ENCODE measurements at regions not wholly inside any gene's neighbourhood (a gene's known extent, or its start where the extent isn't known, plus 50 kb on each side); places are given as distances from the start of the nearest gene placed in this dataset.

GRCh38 chr22:26737262-26737661, 79.9 kb downstream of the MIAT start:
- CTCF ChIA-PET (ENCODE audit: partially characterized antibody) = no interaction called here
- POLR2A ChIA-PET (ENCODE audit: partially characterized antibody) = interaction anchor here (1.0 kb wide), 1 partner anchor 14 kb away, joined by 3 read pairs; no protein-coding TSS in a partner anchor
- H4K91ac ChIP-seq (replicated peaks; ENCODE audit: insufficient read length, low read length) = no peak overlapping the region

More at GRCh38 chr22:26737262-26737661, 79.9 kb downstream of the MIAT start:
- no peak overlapping the region for H3K23ac ChIP-seq (ENCODE audit: insufficient read length)
- no peak for FAIRE-seq
- no peak overlapping the region; the same call in 1 of the 2 replicates for H2BK12ac ChIP-seq (ENCODE audit: low read depth, low read length)
- no peak overlapping the region for H2BK20ac ChIP-seq (ENCODE audit: low read length)
- no peaks in the 10 kb centered on the region for H3K27me3 ChIP-seq (replicated peaks in 1 of 4; ENCODE audit: control insufficient read depth in 3 of 4, extremely low read depth in 1 of 4, insufficient read depth in 3 of 4, low read length in 3 of 4)
- no peak overlapping the region for H2AFZ ChIP-seq (ENCODE audit: low read length)
- no peak overlapping the region for H3K18ac ChIP-seq (ENCODE audit: extremely low read depth, low read length)
- no peaks in the 10 kb centered on the region; the same call in 1 of the 2 replicates for H3K23me2 ChIP-seq (ENCODE audit: low read depth, low read length)
- H3K56ac ChIP-seq (replicated peaks; ENCODE audit: insufficient read length, low read depth, low read length) = no peak overlapping the region
- no peak overlapping the region for H2BK120ac ChIP-seq (replicated peaks; ENCODE audit: low read depth, low read length)
- H3K4ac ChIP-seq (replicated peaks; ENCODE audit: insufficient read length, low read depth, low read length) = no peak overlapping the region
- H3K79me1 ChIP-seq (ENCODE audit: low read depth, low read length) = no peaks in the 10 kb centered on the region
- H3K4me2 ChIP-seq (ENCODE audit: insufficient read depth in 1 of 2, low read depth in 2 of 2, low read length in 2 of 2) = no peak overlapping the region
- H2BK5ac ChIP-seq (ENCODE audit: low read depth, low read length) = no peak overlapping the region
- no peak overlapping the region for H4K8ac ChIP-seq (ENCODE audit: extremely low read depth, insufficient read depth, low read length)
- H3K4me3 ChIP-seq (ENCODE audit: extremely low read depth in 1 of 4, insufficient read depth in 2 of 4, low read depth in 3 of 4, low read length in 4 of 4) = no peak overlapping the region
- no peak for DNase-seq (ENCODE audit: low read depth in 1 of 2, low spot score in 2 of 2)
- H4K20me1 ChIP-seq (replicated peaks in 1 of 2; ENCODE audit: control insufficient read depth in 1 of 2, insufficient read depth in 2 of 2, low read length in 2 of 2) = peaks cover 0 to 1% of the 10 kb centered on the region in 2 experiments
- WGBS, 2 experiments (ENCODE audit: extremely low coverage in 1 of 2, insufficient coverage in 1 of 2, insufficient read length in 1 of 2, insufficient replicate concordance in 2 of 2, low coverage in 1 of 2, low lambda C conversion rate in 2 of 2, missing lambda C conversion rate in 1 of 2) = 75% methylated on average over 1 of the region's 1 CpG; no CpG with 5 or more reads in 1 of the 2 experiments
- no peaks in the 10 kb centered on the region for H3K9me3 ChIP-seq (ENCODE audit: insufficient read depth in 2 of 2, low read depth in 1 of 2, low read length in 1 of 2)
- TF ChIP-seq SP4 (IDR thresholded peaks at IDR 0.05; ENCODE audit: low read length) = no peak
- TF ChIP-seq CREB1 (IDR thresholded peaks at IDR 0.05) = no peak
- no peak for TF ChIP-seq SUZ12 (IDR thresholded peaks at IDR 0.05; ENCODE audit: low read length)
- TF ChIP-seq PHF8 (conservative IDR thresholded peaks at IDR 0.05; ENCODE audit: low read depth, low read length) = no peak
- no peak for TF ChIP-seq MAX (IDR thresholded peaks at IDR 0.05)
- TF ChIP-seq BRCA1 (IDR thresholded peaks at IDR 0.05; ENCODE audit: low read depth, low read length) = no peak
- TF ChIP-seq JUND (IDR thresholded peaks at IDR 0.05; ENCODE audit: low read length) = no peak
- no peak overlapping the region for H2AK5ac ChIP-seq (ENCODE audit: low read depth, low read length)
- no peak overlapping the region for H3K14ac ChIP-seq (ENCODE audit: insufficient read length)
- no peak overlapping the region for H3K27ac ChIP-seq (ENCODE audit: low read depth, low read length)
- H3K79me2 ChIP-seq (ENCODE audit: control insufficient read depth in 1 of 2, insufficient read depth in 2 of 2, low read length in 2 of 2) = no peaks in the 10 kb centered on the region
- no peak overlapping the region for H4K5ac ChIP-seq (ENCODE audit: insufficient read length, low read depth, low read length)
- H3K9ac ChIP-seq (replicated peaks in 1 of 4; ENCODE audit: extremely low read depth in 1 of 4, low read depth in 3 of 4, low read length in 3 of 4) = no peak overlapping the region; a peak in 1 of 7 replicates
- H3K36me3 ChIP-seq (ENCODE audit: control insufficient read depth in 2 of 4, insufficient read depth in 4 of 4, low read length in 3 of 4) = no peaks in the 10 kb centered on the region
- no peak overlapping the region for H2BK15ac ChIP-seq (ENCODE audit: low read length)
- peaks cover 0 to 4% (median under 1%) of the 10 kb centered on the region in 4 experiments; a peak in 3 of 7 replicates for H3K4me1 ChIP-seq (replicated peaks in 1 of 4; ENCODE audit: control insufficient read depth in 3 of 4, insufficient read depth in 4 of 4, low read length in 3 of 4)

Data from H1 (cell line).